Natural killer cell treated with Interleukin-12 subunit alpha and Interleukin-12 subunit beta and Interleukin-15 and Interleukin-18, amount 100 ng/mL, for 72 hours (primary cell): ENCODE measurements at regions not wholly inside any gene's neighbourhood (a gene's known extent, or its start where the extent isn't known, plus 50 kb on each side); places are given as distances from the start of the nearest gene placed in this dataset.
"Not testable (repeated sequence)": the region's sequence is repeated elsewhere in the genome, so short reads cannot be mapped to it uniquely, and the experiment has no call there.

Experiments used
- ATAC-seq, 2 donors: fragments of 150-1000 bp; cut with Tn5 transposase in 1 of 2; sonication (Bioruptor Pico), chemical (Tn5 transposase) in 1 of 2; 2 replicates each; pipeline ENCODE4 v1.10.0; 2021
- DNase-seq: peaks from one replicate; pipeline ENCODE4 v3.0.0; 2022; ENCODE audit warnings: low spot score
- H3K27ac Mint-ChIP-seq, 2 donors: 1 replicate in 1 of 2; 2 replicates in 1 of 2; pipeline ENCODE4 v1.8.0; 2022; ENCODE audit warnings: mixed read lengths in 2 of 2, mild to moderate bottlenecking in 1 of 2, moderate library complexity in 1 of 2
- H3K27me3 Mint-ChIP-seq, 2 donors: 1 replicate in 1 of 2; 2 replicates in 1 of 2; pipeline ENCODE4 v1.8.0; 2022; ENCODE audit warnings: mixed read lengths in 2 of 2
- H3K36me3 Mint-ChIP-seq: one replicate; pipeline ENCODE4 v1.8.0; 2022; ENCODE audit warnings: mixed read lengths
- H3K4me1 Mint-ChIP-seq, 2 donors: 1 replicate in 1 of 2; 2 replicates in 1 of 2; pipeline ENCODE4 v1.8.0; 2022; ENCODE audit warnings: low read depth in 2 of 2, mixed read lengths in 2 of 2, mild to moderate bottlenecking in 1 of 2
- H3K4me3 Mint-ChIP-seq: one replicate; pipeline ENCODE4 v1.8.0; 2022; ENCODE audit warnings: mixed read lengths
- H3K9me3 Mint-ChIP-seq: 2 replicates; pipeline ENCODE4 v1.8.0; 2022; ENCODE audit warnings: mixed read lengths

DNA sequence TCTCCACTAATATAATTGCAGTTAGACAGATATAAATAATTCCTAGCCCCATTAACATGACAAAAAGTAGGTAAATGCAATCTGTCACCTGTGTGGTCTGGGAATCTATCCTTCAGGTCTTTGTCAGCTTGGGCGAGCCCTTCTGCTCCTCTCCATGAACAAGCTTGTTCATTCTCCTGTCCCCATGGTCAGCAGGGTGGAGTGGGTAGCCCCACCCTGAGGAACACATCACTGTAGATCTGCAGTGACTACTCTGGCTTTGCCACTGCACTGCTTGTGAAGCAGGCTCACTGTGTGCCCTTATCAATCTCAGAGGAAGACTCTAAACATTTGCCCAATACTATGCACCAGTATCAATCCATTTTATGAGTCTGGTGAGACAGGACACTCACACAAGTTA is 279.0 kb downstream of the MATN1 start:
- H3K4me1 Mint-ChIP-seq = no peaks in the 10 kb centered on the region
- H3K4me3 Mint-ChIP-seq = no peak overlapping the region
- DNase-seq = no peak

DNA sequence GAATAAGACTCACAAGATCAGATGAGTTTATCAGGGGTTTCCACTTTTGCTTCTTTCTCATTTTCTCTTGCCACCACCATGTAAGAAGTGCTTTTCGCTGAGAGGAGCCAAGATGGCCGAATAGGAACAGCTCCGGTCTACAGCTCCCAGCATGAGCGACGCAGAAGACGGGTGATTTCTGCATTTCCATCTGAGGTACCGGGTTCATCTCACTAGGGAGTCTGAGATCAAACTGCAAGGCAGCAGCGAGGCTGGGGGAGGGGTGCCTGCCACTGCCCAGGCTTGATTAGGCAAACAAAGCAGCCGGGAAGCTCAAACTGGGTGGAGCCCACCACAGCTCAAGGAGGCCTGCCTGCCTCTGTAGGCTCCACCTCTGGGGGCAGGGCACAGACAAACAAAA is 285.1 kb downstream of the MATN1 start:
- not testable (repeated sequence) for H3K9me3 Mint-ChIP-seq, ATAC-seq, H3K27ac Mint-ChIP-seq, DNase-seq, H3K4me1 Mint-ChIP-seq, H3K36me3 Mint-ChIP-seq, H3K4me3 Mint-ChIP-seq
- peaks cover 13% of the 10 kb centered on the region in 2 donors for H3K27me3 Mint-ChIP-seq

More for the DNA sequence above, 279.0 kb downstream of the MATN1 start:
- H3K27ac Mint-ChIP-seq = no peak overlapping the region
- no peak for ATAC-seq
- H3K27me3 Mint-ChIP-seq = peaks cover 8 to 24% of the 10 kb centered on the region in 2 donors
- H3K9me3 Mint-ChIP-seq = no peaks in the 10 kb centered on the region
- H3K36me3 Mint-ChIP-seq = no peaks in the 10 kb centered on the region

DNA sequence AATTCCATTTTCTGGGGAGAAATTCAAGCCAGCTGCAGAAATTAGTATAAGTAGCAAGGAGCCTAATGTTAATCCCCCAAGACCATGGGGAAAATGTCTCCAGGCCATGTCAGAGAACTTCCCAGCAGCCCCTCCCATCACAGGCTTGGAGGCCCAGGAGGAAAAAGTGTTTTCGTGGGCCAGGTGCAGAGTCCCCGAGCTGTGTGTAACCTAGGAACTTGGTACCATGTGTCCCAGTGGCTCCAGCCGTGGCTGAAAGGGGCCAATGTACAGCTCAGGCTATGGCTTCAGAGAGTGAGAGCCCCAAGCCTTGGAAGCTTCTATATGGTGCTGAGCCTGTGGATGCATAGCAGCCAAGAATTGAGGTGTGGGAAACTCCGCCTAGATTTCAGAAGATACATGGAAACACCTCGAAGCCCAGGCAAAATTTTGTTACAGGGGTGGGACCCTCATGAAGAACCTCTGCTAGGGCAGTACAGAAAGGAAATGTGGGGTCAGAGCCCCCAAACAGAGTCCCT is 286.3 kb downstream of the MATN1 start:
- DNase-seq (no peak), ATAC-seq (no peak)
- no peaks in the 10 kb centered on the region for H3K4me1 Mint-ChIP-seq
- peaks cover 21 to 24% of the 10 kb centered on the region in 2 donors for H3K27me3 Mint-ChIP-seq
- no peak overlapping the region for H3K4me3 Mint-ChIP-seq
- no peaks in the 10 kb centered on the region for H3K9me3 Mint-ChIP-seq
- H3K36me3 Mint-ChIP-seq = no peaks in the 10 kb centered on the region
- no peak overlapping the region for H3K27ac Mint-ChIP-seq

DNA sequence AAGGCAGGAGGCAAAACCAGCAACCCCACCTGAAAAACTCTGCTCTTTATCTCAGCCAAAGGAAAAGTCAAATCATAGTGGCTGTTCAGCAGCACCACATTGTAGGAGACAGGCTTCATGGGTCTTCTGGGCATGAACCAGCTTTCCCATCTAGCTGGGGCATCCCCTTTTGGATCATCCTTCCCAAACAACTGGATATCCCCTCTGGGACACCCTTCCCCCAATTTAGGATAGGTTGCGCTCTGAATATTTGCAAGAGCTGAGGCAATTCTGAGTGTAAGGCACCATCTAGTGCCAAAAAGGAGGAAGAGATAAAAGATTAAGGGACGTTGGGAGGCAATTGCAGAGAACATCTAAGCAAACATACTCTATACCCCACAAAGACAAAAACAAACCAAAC is 295.8 kb downstream of the MATN1 start:
- no peak for DNase-seq
- Mint-ChIP-seq H3K4me3 (no peak overlapping the region), H3K9me3 (peaks cover 11% of the 10 kb centered on the region), H3K27me3 (peaks cover 54 to 75% of the 10 kb centered on the region in 2 donors), H3K4me1 (no peaks in the 10 kb centered on the region), H3K27ac (no peak overlapping the region), H3K36me3 (peaks cover 15% of the 10 kb centered on the region)
- ATAC-seq = no peak

DNA sequence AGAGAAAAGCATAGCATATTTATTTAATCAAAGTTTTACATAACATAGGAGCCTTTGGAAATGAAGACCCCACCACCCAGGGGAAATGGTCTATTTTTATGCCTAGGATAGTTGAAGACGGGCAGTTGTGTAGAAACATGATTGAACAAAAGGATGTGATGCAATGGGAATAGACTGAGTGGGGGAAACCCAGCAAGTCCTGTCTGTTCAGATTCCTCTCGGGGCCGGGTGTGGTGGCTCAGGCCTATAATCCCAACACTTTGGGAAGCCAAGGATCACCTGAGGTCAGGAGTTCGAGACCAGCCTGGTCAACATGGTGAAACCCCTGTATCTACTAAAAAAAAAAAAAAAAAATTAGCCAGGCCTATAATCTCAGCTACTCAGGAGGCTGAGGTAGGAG is 298.3 kb downstream of the MATN1 start:
- Mint-ChIP-seq H3K4me3 (no peak overlapping the region), H3K9me3 (peaks cover 11% of the 10 kb centered on the region), H3K27me3 (peaks cover 36 to 50% of the 10 kb centered on the region in 2 donors), H3K4me1 (no peaks in the 10 kb centered on the region), H3K36me3 (peaks cover 15% of the 10 kb centered on the region), H3K27ac (no peak overlapping the region)
- DNase-seq (no peak), ATAC-seq (no peak)

DNA sequence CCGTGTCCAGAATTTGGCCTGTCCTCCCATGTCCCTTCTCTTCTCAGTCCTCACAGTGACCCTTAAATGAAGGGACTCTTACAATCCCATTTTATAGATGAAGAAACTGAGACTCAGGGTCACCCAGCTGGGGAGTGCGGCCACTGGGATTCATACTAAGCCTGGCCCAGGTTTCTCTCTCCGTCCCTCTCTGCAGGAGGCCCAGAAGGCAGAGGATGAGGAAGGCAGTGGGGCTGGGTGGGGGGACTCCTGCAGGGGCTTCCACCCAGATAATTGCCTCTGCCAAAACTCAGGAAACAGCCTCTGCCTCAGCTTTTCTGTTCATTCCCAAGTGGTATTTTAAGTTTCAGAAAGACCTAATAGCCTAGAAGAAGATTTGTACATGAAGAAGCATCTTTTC is 299.8 kb downstream of the MATN1 start:
- Mint-ChIP-seq H3K27me3 (peaks cover 25 to 36% of the 10 kb centered on the region in 2 donors), H3K27ac (no peak overlapping the region), H3K4me3 (no peak overlapping the region), H3K4me1 (no peaks in the 10 kb centered on the region), H3K9me3 (peaks cover 11% of the 10 kb centered on the region), H3K36me3 (peaks cover 11% of the 10 kb centered on the region)
- no peak for DNase-seq
- ATAC-seq = no peak

DNA sequence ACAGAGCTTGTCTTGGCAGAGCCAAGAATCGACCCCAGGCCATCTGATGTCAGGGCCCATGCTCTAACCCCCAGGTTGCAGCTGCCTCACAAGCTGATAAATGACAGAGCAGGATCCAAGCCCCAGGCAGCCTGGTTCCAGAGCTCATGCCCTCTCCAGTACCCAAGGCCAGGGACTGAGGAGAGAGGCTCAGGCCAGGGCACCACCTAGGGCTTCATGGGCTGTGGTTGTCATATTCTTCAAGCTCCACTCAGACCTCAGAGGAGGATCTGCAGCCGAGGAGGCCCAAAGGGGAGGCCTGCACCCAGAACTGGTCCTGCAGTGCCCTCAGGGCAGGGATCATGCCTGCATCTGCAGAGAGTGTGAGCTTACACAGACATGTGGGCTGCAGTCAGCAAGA is 301.1 kb downstream of the MATN1 start:
- no peak overlapping the region for H3K4me3 Mint-ChIP-seq
- H3K9me3 Mint-ChIP-seq = peaks cover 5% of the 10 kb centered on the region
- ATAC-seq = no peak
- DNase-seq = no peak
- no peaks in the 10 kb centered on the region for H3K36me3 Mint-ChIP-seq
- H3K27me3 Mint-ChIP-seq = peaks cover 18 to 24% of the 10 kb centered on the region in 2 donors
- no peak overlapping the region for H3K27ac Mint-ChIP-seq
- no peaks in the 10 kb centered on the region for H3K4me1 Mint-ChIP-seq

DNA sequence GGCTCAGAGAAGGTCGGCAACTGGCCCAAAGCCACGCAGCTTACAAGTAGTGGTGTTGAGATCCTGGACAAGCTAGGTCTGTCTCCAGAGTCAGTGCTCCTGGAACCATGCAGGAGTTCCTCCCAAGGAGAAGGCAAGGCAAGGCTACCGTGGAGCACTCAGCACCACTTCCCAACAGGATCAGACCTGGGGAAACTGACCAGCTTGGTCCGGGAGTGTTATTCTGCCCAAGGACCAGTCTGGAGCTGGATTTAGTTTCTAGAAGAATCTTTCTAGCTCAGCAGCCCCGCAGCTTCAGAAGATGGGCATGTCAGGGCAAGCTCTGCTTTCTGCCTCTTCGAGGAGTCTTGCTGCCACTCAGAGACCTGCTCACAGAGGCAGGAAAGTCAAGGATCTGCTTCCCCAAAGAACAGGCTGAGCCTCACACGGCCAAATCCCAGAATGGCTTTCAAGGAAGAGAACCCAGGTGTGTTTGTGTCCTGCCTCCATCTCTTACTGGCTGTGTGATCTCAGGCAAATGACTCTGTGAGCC is 302.8 kb downstream of the MATN1 start:
- Mint-ChIP-seq H3K9me3 (no peaks in the 10 kb centered on the region), H3K4me1 (no peaks in the 10 kb centered on the region), H3K36me3 (no peaks in the 10 kb centered on the region), H3K27me3 (peaks cover 8 to 10% of the 10 kb centered on the region in 2 donors), H3K27ac (no peak overlapping the region), H3K4me3 (no peak overlapping the region)
- DNase-seq (no peak), ATAC-seq (no peak)

DNA sequence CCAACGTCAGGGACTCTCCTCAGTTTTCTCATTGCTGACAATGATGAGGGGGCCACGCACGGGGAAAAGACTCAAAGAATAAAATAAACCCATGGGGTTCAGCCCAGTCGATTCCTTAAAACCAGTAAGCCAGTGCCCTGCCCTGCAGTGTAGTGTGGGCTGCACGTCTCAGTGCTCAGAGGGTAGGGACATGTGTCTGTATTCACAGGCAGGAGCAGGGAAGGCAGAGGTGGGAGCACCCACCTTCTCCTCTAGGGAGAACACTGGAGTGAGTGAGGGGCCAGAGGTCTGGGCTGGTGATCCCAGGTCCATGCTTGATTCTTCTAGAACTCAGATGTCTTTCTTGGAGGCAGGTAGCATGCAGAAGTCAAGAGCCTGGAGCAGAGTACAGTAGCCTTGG is 303.6 kb downstream of the MATN1 start:
- Mint-ChIP-seq H3K4me1 (no peaks in the 10 kb centered on the region), H3K36me3 (no peaks in the 10 kb centered on the region), H3K9me3 (no peaks in the 10 kb centered on the region), H3K27ac (no peak overlapping the region), H3K27me3 (peaks cover 5 to 6% of the 10 kb centered on the region in 2 donors), H3K4me3 (no peak overlapping the region)
- DNase-seq (no peak), ATAC-seq (no peak)

DNA sequence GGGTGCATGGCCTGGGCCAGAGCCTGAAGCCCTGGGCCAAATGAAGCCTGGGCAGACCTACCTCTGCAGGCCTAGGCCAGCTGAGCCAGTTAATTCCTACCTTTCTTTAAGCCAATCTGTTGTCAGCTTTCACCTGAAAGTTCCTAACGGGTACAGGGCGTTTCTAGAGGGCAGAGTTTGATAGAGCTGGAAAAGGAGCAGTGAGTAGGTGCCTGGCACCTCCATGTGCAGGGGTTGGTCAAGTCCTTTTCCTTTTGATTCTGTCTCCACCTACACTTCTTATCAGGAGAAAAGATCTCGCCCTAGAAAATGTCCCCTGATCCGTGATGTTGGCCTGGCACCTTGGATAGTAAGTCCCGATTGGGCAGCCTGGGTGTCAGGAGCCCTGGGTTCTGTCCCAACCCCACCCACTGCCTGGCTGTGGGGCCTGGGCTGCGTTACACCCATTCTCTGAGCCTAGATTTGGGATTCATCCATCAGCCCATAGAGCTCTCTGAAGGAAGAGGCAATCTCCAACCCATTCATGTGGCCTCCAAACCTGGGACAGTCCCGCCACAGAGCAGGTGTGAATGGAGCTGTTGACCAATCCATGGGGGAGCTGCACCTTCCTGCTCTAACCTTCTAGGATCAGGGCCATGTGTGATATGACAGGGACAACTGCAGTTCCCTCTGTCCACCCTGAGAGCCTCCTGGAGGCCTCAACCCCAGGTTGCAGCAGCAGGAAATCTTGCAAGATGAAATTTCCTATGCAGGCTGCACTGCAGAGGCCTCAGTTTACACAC is 304.3 kb downstream of the MATN1 start:
- H3K9me3 Mint-ChIP-seq = no peaks in the 10 kb centered on the region
- H3K27me3 Mint-ChIP-seq = peaks cover 0 to 3% of the 10 kb centered on the region in 2 donors
- H3K36me3 Mint-ChIP-seq = no peaks in the 10 kb centered on the region
- H3K27ac Mint-ChIP-seq = no peak overlapping the region
- no peaks in the 10 kb centered on the region for H3K4me1 Mint-ChIP-seq
- H3K4me3 Mint-ChIP-seq = no peak overlapping the region
- DNase-seq = no peak
- no peak for ATAC-seq

DNA sequence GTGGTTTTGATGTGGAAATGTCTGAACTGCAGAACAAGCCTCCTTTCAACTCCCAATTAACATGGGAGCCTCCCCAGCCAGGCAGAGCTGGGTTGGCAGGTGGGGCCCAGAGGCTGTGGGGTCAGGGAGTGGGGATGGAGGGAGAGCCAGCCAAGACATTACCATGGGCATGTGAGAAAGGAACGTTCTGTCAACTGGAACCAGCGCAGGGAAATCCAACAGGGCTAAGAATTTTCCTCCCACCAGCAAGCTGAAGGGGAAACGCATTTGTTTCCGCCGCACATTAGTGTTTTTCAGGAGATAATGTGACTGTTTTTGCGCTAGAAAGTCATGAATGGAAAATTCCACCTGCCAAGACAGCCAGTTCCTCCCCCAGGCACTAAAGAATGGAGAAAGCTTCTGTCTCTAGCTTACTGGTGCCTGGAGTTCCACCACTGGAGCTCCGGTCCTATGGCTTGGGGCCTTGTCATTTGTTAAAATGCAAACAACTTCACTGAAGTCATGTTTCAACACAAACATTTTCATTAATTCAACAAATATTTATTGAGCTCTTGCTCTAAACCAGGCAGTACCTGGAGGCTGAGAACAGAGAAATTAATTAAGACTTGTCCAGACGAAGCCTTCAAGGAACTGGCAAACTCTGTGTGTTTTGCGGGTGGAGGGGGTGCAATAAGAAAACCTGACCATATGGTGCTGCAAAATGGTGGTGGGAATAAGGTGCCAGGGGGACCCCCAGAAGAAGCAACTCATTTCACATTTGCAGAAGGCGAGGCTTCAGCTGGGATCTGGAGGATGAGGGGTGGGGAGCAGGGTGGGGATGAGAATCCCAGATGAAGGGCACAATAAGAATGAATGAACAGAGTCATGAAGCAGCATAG is 305.1 kb downstream of the MATN1 start:
- no peak overlapping the region for H3K27ac Mint-ChIP-seq
- no peak for DNase-seq
- H3K27me3 Mint-ChIP-seq = peaks cover 0 to 5% of the 10 kb centered on the region in 2 donors
- ATAC-seq = no peak
- H3K4me3 Mint-ChIP-seq = no peak overlapping the region
- no peaks in the 10 kb centered on the region for H3K36me3 Mint-ChIP-seq
- H3K9me3 Mint-ChIP-seq = no peaks in the 10 kb centered on the region
- no peaks in the 10 kb centered on the region for H3K4me1 Mint-ChIP-seq

DNA sequence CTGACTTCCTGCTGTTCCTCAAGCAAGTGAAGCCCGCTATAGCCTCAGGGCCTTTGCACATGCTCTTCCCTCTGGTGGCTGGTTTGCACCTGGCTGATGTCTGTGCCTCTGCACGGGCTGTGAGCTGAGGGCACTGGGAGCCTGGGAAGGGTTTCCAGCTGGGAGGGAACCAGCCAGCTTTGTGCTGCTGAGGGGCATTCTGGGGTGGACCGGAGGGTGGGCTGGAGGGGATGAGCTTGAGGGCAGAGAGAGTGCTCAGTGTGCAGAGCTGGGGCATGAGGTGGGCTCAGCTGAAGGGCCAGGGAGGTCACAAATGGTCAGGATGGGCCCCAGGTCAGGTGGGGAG is 305.7 kb downstream of the MATN1 start:
- H3K27me3 Mint-ChIP-seq = peaks cover 0 to 6% of the 10 kb centered on the region in 2 donors
- DNase-seq (no peak), ATAC-seq (no peak)
- no peaks in the 10 kb centered on the region for H3K4me1 Mint-ChIP-seq
- H3K4me3 Mint-ChIP-seq = no peak overlapping the region
- no peaks in the 10 kb centered on the region for H3K9me3 Mint-ChIP-seq
- no peaks in the 10 kb centered on the region for H3K36me3 Mint-ChIP-seq
- no peak overlapping the region for H3K27ac Mint-ChIP-seq

DNA sequence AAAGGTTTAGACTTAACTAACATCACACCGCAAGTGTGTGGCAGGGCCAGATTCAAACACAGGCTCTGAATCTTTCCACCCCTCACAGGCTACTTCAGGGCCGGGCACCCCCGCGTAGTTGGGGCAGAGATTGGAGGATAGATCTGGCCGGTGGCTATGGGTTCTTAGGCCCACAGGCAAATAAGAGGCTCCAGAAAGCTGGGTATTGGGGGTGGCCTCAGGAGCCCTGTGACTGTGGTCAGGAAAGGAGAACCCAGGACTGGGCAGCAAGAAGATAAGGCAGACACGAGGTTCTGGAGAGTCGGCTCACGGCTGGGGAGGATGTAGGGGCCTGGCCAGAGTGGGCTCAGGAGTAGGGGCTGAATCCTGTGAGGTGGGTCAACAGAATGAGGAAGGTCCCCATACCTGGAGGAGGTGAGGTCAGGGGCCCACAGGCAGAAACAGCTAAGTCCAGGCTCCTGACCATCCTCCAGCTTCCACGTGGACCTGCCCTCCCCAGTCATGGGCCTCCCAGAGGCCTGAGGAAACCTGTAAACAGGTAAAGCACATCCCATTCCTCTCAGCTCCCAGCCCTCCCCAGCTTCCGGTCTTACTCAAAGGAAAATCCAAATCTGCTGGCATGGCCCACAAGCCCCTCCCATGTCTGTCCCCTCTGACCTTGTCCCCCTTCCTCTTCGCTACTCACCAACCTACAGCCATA is 306.2 kb downstream of the MATN1 start:
- no peaks in the 10 kb centered on the region for H3K4me1 Mint-ChIP-seq
- ATAC-seq = no peak
- no peak overlapping the region for H3K27ac Mint-ChIP-seq
- no peak for DNase-seq
- peaks cover 0 to 6% of the 10 kb centered on the region in 2 donors for H3K27me3 Mint-ChIP-seq
- H3K4me3 Mint-ChIP-seq = no peak overlapping the region
- no peaks in the 10 kb centered on the region for H3K9me3 Mint-ChIP-seq
- H3K36me3 Mint-ChIP-seq = no peaks in the 10 kb centered on the region
